ENCODE measurements at regions not wholly inside any gene's neighbourhood (a gene's known extent, or its start where the extent isn't known, plus 50 kb on each side); places are given as distances from the start of the nearest gene placed in this dataset.
A peak's percentile ranks its signal among the peaks of the same experiment; 100 is the strongest.

DNA sequence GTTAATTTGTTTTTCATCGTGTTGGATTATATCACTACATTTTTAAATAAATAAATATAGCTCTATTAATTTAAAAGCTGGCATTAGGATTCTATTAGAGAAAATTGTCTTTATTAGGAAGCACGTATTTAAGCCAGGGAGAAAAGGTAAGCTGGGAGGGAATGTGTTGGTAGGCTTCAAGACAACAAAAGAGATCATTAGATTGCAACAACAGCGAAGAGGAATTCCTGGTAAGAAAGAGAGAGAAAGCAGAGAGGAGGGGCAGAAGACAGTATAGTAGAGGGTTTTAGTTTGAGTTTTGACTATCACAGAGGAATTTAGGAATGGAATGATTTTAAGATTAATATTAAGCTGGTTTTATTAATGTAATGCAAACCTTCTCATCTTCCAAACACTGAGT, 613.6 kb upstream of the USP15 start:
- no peak overlapping the region for H3K27ac ChIP-seq
- TF ChIP-seq, protein P1, sequence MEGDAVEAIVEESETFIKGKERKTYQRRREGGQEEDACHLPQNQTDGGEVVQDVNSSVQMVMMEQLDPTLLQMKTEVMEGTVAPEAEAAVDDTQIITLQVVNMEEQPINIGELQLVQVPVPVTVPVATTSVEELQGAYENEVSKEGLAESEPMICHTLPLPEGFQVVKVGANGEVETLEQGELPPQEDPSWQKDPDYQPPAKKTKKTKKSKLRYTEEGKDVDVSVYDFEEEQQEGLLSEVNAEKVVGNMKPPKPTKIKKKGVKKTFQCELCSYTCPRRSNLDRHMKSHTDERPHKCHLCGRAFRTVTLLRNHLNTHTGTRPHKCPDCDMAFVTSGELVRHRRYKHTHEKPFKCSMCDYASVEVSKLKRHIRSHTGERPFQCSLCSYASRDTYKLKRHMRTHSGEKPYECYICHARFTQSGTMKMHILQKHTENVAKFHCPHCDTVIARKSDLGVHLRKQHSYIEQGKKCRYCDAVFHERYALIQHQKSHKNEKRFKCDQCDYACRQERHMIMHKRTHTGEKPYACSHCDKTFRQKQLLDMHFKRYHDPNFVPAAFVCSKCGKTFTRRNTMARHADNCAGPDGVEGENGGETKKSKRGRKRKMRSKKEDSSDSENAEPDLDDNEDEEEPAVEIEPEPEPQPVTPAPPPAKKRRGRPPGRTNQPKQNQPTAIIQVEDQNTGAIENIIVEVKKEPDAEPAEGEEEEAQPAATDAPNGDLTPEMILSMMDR (conservative IDR thresholded peaks at IDR 0.05), result no peak
- TF ChIP-seq ZFX (IDR thresholded peaks at IDR 0.05), result no peak

DNA sequence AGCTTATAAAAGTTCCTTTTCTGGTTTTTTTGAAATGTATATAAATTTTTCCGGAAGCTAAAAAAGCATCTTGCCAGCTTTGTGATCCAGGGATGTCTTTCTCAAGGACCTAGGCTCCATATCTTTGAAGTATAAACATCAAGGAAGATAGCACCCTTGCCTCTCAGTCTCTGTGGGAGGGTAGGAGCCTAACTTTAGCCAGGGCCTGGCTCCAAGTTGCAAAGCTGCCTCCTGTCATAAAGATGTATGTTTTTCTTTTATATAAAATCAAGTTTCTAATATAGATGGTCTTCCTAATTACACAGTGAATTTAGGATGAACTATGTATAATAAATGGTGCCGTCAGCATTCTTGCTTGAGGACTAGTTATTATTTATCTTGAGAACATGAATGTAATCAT, 612.6 kb upstream of the USP15 start:
- TF ChIP-seq, protein P1 (conservative IDR thresholded peaks at IDR 0.05), result no peak
- TF ChIP-seq ZFX (IDR thresholded peaks at IDR 0.05), result no peak
- H3K27ac ChIP-seq, result no peak overlapping the region

DNA sequence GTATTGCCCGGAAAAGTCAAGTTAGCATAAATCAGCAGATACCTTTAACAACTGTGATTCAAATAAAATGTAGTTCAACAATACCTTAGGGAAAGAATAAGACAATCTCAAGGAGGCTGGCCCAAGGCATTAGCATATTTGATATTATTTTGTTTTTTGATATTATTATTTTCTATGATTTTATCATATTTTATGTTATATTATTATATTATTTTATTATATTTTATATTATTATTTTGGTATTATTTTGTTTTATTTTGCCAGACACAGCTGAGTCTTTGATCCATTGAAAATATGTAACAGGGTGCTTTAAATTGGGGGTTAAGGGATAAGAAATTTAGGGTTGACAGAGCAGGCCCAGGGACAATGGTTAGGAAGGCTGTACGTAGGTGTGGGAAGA, 607.9 kb upstream of the USP15 start:
- no peak overlapping the region for H3K27ac ChIP-seq
- TF ChIP-seq, protein P1 (conservative IDR thresholded peaks at IDR 0.05), result no peak
- no peak for TF ChIP-seq ZFX (IDR thresholded peaks at IDR 0.05)

DNA sequence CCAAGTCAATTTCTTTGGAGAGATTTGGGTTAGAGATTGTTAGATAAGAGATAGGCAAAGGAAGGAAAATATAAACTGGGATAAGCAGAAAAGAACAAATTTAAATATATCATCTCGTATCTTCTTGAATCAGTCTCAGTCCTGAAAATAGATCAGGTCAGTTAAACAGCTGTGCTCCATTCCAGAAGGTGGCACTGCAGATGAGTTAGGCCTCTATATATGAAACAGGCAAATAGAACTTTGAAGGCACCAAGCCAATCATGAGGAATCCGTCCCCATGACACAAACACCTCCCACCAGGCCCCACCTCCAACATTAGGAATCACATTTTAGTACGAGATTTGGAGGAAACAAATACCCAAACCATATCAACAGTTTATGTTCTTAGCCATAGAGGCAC, 605.5 kb upstream of the USP15 start:
- no peak overlapping the region for H3K27ac ChIP-seq
- no peak for TF ChIP-seq ZFX (IDR thresholded peaks at IDR 0.05)
- TF ChIP-seq, protein P1 (conservative IDR thresholded peaks at IDR 0.05), result peak; percentile 61

DNA sequence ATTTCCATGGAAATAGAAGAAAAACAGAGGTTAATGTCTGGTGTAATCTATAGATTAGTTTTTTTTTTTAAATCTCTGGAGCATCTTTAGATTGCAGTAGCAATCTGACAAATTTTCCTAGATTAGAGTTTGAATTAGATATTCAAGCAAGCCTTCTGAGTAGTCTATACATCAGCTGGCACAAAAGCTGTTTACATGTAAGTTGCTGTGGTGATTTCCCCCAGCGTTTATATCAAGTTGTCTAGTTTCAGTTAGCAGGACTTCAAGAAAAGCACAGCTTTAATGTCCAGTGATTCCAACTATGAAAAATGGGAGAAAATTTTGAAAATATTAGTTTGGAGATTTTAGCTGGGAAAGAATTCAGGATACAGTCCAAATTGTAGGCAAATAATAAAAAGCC, 605.0 kb upstream of the USP15 start:
- TF ChIP-seq ZFX (IDR thresholded peaks at IDR 0.05), result no peak
- TF ChIP-seq, protein P1 (conservative IDR thresholded peaks at IDR 0.05), result no peak
- H3K27ac ChIP-seq, result no peak overlapping the region

DNA sequence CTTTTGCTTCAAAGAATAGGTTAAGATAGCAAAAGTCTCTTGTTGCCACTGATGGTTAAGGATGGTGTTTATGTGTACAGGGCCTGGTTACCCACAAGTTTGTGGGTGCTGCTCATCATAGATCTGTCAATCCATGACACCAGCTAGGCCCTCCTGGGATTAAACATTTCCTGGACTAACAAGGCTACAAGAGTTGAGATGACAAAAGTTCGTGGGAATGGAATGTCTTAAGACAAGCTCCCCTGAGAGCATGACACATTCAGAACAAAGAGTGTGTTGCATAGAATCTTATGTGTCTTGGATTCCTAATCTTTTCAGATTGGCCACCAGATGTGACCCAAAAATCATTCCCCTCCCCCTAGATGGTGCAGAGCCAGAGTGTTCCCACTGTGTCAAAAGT, 592.5 kb upstream of the USP15 start:
- TF ChIP-seq ZFX (IDR thresholded peaks at IDR 0.05), result no peak
- TF ChIP-seq, protein P1 (conservative IDR thresholded peaks at IDR 0.05), result no peak
- H3K27ac ChIP-seq, result no peak overlapping the region

DNA sequence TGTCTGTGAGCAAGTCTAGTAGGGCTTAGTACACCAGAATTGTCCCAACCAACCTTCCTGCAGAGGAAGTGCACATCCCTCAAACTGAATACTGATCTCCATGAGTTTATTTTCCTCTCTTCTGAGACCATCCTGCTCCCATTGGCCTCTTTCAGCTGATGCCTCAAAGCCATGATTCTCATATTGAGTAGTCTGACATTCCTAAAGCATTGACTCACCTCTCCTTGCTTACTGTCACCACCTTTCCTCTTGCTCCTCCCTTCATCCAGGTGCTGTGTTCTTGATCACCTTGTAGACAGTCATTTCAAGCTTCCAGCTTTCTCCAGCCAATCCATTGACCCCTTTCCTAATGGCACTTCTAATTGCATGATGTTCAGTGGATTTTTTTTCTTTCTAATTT, 583.7 kb upstream of the USP15 start:
- no peak overlapping the region for H3K27ac ChIP-seq
- no peak for TF ChIP-seq ZFX (IDR thresholded peaks at IDR 0.05)
- TF ChIP-seq, protein P1 (conservative IDR thresholded peaks at IDR 0.05), result no peak
